SK-N-MC (cell line): ENCODE measurements at regions not wholly inside any gene's neighbourhood (a gene's known extent, or its start where the extent isn't known, plus 50 kb on each side); places are given as distances from the start of the nearest gene placed in this dataset.
"Not testable (repeated sequence)": the region's sequence is repeated elsewhere in the genome, so short reads cannot be mapped to it uniquely, and the experiment has no call there.

Source experiments
- DNase-seq: peaks from one replicate; pipeline ENCODE4 v3.0.0-alpha.2; 2011; ENCODE audit warnings: low read depth, low spot score
- H3K27ac ChIP-seq: fragments of 200-600 bp; sonication (generic); 2 replicates; pipeline ENCODE4 v1.5.1; 2016; ENCODE audit warnings: mixed run types
- H3K36me3 ChIP-seq: fragments of 200-600 bp; sonication (generic); 2 replicates; pipeline ENCODE4 v1.6.1; 2017; ENCODE audit warnings: antibody characterized with exemption, low read length, mixed read lengths; ENCODE audit not compliant: insufficient read depth
- H3K4me3 ChIP-seq: fragments of 200-600 bp; sonication (generic); 2 replicates; pipeline ENCODE4 v1.5.1; 2016
- H3K9ac ChIP-seq: fragments of 200-600 bp; sonication (generic); 2 replicates; pipeline ENCODE4 v1.8.0; 2017; ENCODE audit warnings: mixed run types, mixed read lengths; ENCODE audit not compliant: insufficient read length
- H3K9me3 ChIP-seq: fragments of 200-600 bp; sonication (generic); 2 replicates; pipeline ENCODE4 v1.6.1; 2017; ENCODE audit warnings: low read depth, mild to moderate bottlenecking, antibody characterized with exemption, low read length, moderate library complexity, mixed read lengths
- EZH2 ChIP-seq: fragments of 200-600 bp; sonication (generic); IDR thresholded peaks from one replicate; pipeline ENCODE4 v1.6.1; 2017; ENCODE audit warnings: antibody characterized with exemption
- FOXP2 ChIP-seq: optimal IDR thresholded peaks from 2 replicates; pipeline ENCODE3; 2011; ENCODE audit warnings: mild to moderate bottlenecking, moderate library complexity; ENCODE audit not compliant: insufficient read depth; ENCODE audit errors: extremely low read length, control extremely low read depth
- POLR2AphosphoS5 ChIP-seq: IDR thresholded peaks from 2 replicates; pipeline ENCODE4 v1.6.1; 2012; ENCODE audit warnings: mild to moderate bottlenecking, low read depth, low read length, borderline replicate concordance

GRCh38 chr1:178651742-178652141 is 73.3 kb upstream of the RALGPS2 start:
- Histone ChIP-seq H3K27ac (no peak overlapping the region), H3K9me3 (no peaks in the 10 kb centered on the region), H3K36me3 (no peaks in the 10 kb centered on the region), H3K4me3 (no peak overlapping the region), H3K9ac (no peak overlapping the region)
- TF ChIP-seq EZH2 (no peak), FOXP2 (no peak), POLR2AphosphoS5 (no peak)
- no peak for DNase-seq

GRCh38 chr1:178652506-178653490 is 72.2 kb upstream of the RALGPS2 start:
- TF ChIP-seq EZH2 (no peak), FOXP2 (no peak), POLR2AphosphoS5 (no peak)

GRCh38 chr1:178659789-178660208 is 65.2 kb upstream of the RALGPS2 start:
- Histone ChIP-seq H3K9me3 (no peaks in the 10 kb centered on the region), H3K36me3 (no peaks in the 10 kb centered on the region), H3K9ac (no peak overlapping the region), H3K27ac (no peak overlapping the region), H3K4me3 (no peak overlapping the region)
- DNase-seq = no peak
- TF ChIP-seq POLR2AphosphoS5 (no peak), EZH2 (no peak), FOXP2 (no peak)

More at GRCh38 chr1:178652506-178653490, 72.2 kb upstream of the RALGPS2 start:
- DNase-seq = no peak
- no peak overlapping the region for H3K27ac ChIP-seq
- H3K4me3 ChIP-seq = no peak overlapping the region
- H3K9me3 ChIP-seq = no peaks in the 10 kb centered on the region
- no peak overlapping the region for H3K9ac ChIP-seq
- H3K36me3 ChIP-seq = no peaks in the 10 kb centered on the region

- H3K9me3 ChIP-seq = no peaks in the 10 kb centered on the region
- TF ChIP-seq EZH2 (no peak), FOXP2 (no peak)
- H3K36me3 ChIP-seq = no peaks in the 10 kb centered on the region
- DNase-seq = no peak
- H3K27ac ChIP-seq = no peak overlapping the region
- H3K4me3 ChIP-seq = no peak overlapping the region
- H3K9ac ChIP-seq = no peak overlapping the region
Measured at GRCh38 chr1:178660461-178660860, 64.6 kb upstream of the RALGPS2 start.

GRCh38 chr1:178664278-178664677 is 60.8 kb upstream of the RALGPS2 start:
- no peak for DNase-seq
- no peaks in the 10 kb centered on the region for H3K36me3 ChIP-seq
- no peak overlapping the region for H3K27ac ChIP-seq
- TF ChIP-seq EZH2 = no peak
- TF ChIP-seq FOXP2 = no peak
- TF ChIP-seq POLR2AphosphoS5 = no peak
- H3K9me3 ChIP-seq = no peaks in the 10 kb centered on the region
- no peak overlapping the region for H3K9ac ChIP-seq
- no peak overlapping the region for H3K4me3 ChIP-seq

- Histone ChIP-seq H3K4me3 (no peak overlapping the region), H3K9ac (no peak overlapping the region), H3K36me3 (no peaks in the 10 kb centered on the region), H3K27ac (no peak overlapping the region), H3K9me3 (no peaks in the 10 kb centered on the region)
- TF ChIP-seq FOXP2 = no peak
- no peak for TF ChIP-seq POLR2AphosphoS5
- no peak for TF ChIP-seq EZH2
- no peak for DNase-seq
Measured at GRCh38 chr1:178665579-178665978, 59.5 kb upstream of the RALGPS2 start.

GRCh38 chr1:178666891-178667290 is 58.2 kb upstream of the RALGPS2 start:
- not testable (repeated sequence) for H3K9ac ChIP-seq, H3K27ac ChIP-seq, DNase-seq

GRCh38 chr1:178672434-178672833 is 52.6 kb upstream of the RALGPS2 start:
- Histone ChIP-seq H3K27ac (no peak overlapping the region), H3K9ac (no peak overlapping the region), H3K9me3 (no peaks in the 10 kb centered on the region), H3K36me3 (no peaks in the 10 kb centered on the region), H3K4me3 (no peak overlapping the region)
- no peak for DNase-seq
- no peak for TF ChIP-seq EZH2
- TF ChIP-seq FOXP2 = no peak

More at GRCh38 chr1:178666891-178667290, 58.2 kb upstream of the RALGPS2 start:
- H3K9me3 ChIP-seq, H3K4me3 ChIP-seq, H3K36me3 ChIP-seq: not testable (repeated sequence)

- H3K27ac ChIP-seq, H3K9me3 ChIP-seq, H3K9ac ChIP-seq, H3K36me3 ChIP-seq, H3K4me3 ChIP-seq, DNase-seq: not testable (repeated sequence)
Measured at GRCh38 chr1:178674559-178674958, 50.5 kb upstream of the RALGPS2 start.
